ENCODE measurements at regions not wholly inside any gene's neighbourhood (a gene's known extent, or its start where the extent isn't known, plus 50 kb on each side); places are given as distances from the start of the nearest gene placed in this dataset.

DNA sequence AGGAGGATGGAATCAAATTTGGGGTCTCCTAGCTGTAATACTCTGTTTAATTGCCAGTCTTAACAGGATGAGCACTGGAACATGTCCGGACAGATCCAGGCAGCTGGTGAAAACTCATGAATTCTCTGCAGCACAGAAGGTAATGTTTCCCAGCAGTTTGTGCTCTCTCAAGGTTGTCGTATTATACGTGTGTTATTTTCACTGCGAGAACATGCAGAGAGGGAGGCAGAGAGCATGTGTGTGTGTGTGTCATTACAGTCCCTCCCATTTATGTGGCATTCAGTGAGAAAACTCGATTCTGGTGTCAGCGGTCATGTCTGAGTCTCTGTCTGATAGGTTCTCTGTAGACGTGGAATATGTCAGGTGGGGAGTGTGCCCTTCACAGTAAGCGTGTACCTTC, 150.2 kb upstream of the POU3F3 start:
- TF ChIP-seq, protein P1, sequence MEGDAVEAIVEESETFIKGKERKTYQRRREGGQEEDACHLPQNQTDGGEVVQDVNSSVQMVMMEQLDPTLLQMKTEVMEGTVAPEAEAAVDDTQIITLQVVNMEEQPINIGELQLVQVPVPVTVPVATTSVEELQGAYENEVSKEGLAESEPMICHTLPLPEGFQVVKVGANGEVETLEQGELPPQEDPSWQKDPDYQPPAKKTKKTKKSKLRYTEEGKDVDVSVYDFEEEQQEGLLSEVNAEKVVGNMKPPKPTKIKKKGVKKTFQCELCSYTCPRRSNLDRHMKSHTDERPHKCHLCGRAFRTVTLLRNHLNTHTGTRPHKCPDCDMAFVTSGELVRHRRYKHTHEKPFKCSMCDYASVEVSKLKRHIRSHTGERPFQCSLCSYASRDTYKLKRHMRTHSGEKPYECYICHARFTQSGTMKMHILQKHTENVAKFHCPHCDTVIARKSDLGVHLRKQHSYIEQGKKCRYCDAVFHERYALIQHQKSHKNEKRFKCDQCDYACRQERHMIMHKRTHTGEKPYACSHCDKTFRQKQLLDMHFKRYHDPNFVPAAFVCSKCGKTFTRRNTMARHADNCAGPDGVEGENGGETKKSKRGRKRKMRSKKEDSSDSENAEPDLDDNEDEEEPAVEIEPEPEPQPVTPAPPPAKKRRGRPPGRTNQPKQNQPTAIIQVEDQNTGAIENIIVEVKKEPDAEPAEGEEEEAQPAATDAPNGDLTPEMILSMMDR (IDR thresholded peaks at IDR 0.05 in 2 of 3, conservative IDR thresholded peaks at IDR 0.05 in 1 of 3; ENCODE audit: borderline replicate concordance in 1 of 3, insufficient read depth in 1 of 3, low read depth in 2 of 3, low read length in 2 of 3), result no peak
- no peak for TF ChIP-seq POLR2A (IDR thresholded peaks at IDR 0.05; ENCODE audit: borderline replicate concordance, extremely low read depth, insufficient read depth, insufficient read length)
- no peak for TF ChIP-seq EZH2 (IDR thresholded peaks at IDR 0.05)
- TF ChIP-seq ZNF274 (IDR thresholded peaks at IDR 0.05; ENCODE audit: low read depth, low read length), result no peak
- no peak for TF ChIP-seq CBX3 (IDR thresholded peaks at IDR 0.05; ENCODE audit: low read depth)
- TF ChIP-seq SIN3A (IDR thresholded peaks at IDR 0.05; ENCODE audit: low read depth), result no peak
- TF ChIP-seq JUND (IDR thresholded peaks at IDR 0.05), result no peak
- no peak for TF ChIP-seq CEBPB (IDR thresholded peaks at IDR 0.05; ENCODE audit: low read depth)
- no peak for TF ChIP-seq EGR1 (IDR thresholded peaks at IDR 0.05; ENCODE audit: low read depth)
- no peak for TF ChIP-seq ZFX (IDR thresholded peaks at IDR 0.05)
- no peak for TF ChIP-seq POLR2AphosphoS5 (IDR thresholded peaks at IDR 0.05; ENCODE audit: low read depth, low read length)
- no peak for TF ChIP-seq EZH2phosphoT487 (IDR thresholded peaks at IDR 0.05; ENCODE audit: borderline replicate concordance)
